ENCODE measurements at regions not wholly inside any gene's neighbourhood (a gene's known extent, or its start where the extent isn't known, plus 50 kb on each side); places are given as distances from the start of the nearest gene placed in this dataset.

- Histone ChIP-seq H3K9me1 (ENCODE audit: control insufficient read depth, insufficient read depth, low read length) (no peaks in the 10 kb centered on the region), H4K20me1 (replicated peaks; ENCODE audit: control insufficient read depth, insufficient read depth, low read length) (no peaks in the 10 kb centered on the region), H3K27ac (ENCODE audit: extremely low read depth, low read depth, low read length) (no peak overlapping the region), H3K36me3 (ENCODE audit: control insufficient read depth, insufficient read depth, low read length) (no peaks in the 10 kb centered on the region), H3K9me3 (replicated peaks; ENCODE audit: control insufficient read depth, insufficient read depth, low read depth, low read length) (no peaks in the 10 kb centered on the region), H3K4me1 (replicated peaks in 1 of 2; ENCODE audit: control insufficient read depth in 2 of 2, insufficient read depth in 2 of 2, low read length in 2 of 2) (no peaks in the 10 kb centered on the region), H3K79me2 (ENCODE audit: control insufficient read depth, insufficient read depth, low read length) (no peaks in the 10 kb centered on the region), H3K4me3 (no peak overlapping the region), H3K27me3 (ENCODE audit: control insufficient read depth in 2 of 2, insufficient read depth in 2 of 2, low read length in 2 of 2) (peaks cover 0 to 4% of the 10 kb centered on the region in 2 experiments; a peak in 1 of 5 replicates), H3K9ac (ENCODE audit: insufficient read depth in 1 of 2, low read depth in 2 of 2, low read length in 2 of 2) (no peak overlapping the region), H3K4me2 (ENCODE audit: insufficient read depth, low read length) (no peak overlapping the region), H2AFZ (ENCODE audit: low read depth, low read length) (no peak overlapping the region)
- intact Hi-C loops (cut with micrococcal nuclease) (no loop called here), in situ Hi-C loops (cut with MboI) (no loop called here)
- TF ChIP-seq, protein P1, sequence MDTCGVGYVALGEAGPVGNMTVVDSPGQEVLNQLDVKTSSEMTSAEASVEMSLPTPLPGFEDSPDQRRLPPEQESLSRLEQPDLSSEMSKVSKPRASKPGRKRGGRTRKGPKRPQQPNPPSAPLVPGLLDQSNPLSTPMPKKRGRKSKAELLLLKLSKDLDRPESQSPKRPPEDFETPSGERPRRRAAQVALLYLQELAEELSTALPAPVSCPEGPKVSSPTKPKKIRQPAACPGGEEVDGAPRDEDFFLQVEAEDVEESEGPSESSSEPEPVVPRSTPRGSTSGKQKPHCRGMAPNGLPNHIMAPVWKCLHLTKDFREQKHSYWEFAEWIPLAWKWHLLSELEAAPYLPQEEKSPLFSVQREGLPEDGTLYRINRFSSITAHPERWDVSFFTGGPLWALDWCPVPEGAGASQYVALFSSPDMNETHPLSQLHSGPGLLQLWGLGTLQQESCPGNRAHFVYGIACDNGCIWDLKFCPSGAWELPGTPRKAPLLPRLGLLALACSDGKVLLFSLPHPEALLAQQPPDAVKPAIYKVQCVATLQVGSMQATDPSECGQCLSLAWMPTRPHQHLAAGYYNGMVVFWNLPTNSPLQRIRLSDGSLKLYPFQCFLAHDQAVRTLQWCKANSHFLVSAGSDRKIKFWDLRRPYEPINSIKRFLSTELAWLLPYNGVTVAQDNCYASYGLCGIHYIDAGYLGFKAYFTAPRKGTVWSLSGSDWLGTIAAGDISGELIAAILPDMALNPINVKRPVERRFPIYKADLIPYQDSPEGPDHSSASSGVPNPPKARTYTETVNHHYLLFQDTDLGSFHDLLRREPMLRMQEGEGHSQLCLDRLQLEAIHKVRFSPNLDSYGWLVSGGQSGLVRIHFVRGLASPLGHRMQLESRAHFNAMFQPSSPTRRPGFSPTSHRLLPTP (IDR thresholded peaks at IDR 0.05; ENCODE audit: borderline replicate concordance, extremely low read depth, insufficient read length), result no peak
- TF ChIP-seq LCOR (CRISPR knock-in tag; IDR thresholded peaks at IDR 0.05) (no peak), ZNF586 (CRISPR knock-in tag; conservative IDR thresholded peaks at IDR 0.05) (no peak)
- BruUV-seq (replicated peaks), result no TSS peak
- ATAC-seq (no peak), FAIRE-seq (no peak), DNase-seq (ENCODE audit: extremely low read depth in 1 of 4, low spot score in 3 of 4) (no peak)
- ChIA-PET CTCF (ENCODE audit: low intra/inter-chr PET ratio) (no interaction called here), POLR2A (interaction anchor here (0.7 kb wide), 1 partner anchor 13 kb away, joined by 3 read pairs; no protein-coding TSS in a partner anchor)
- 0% methylated on average over 5 of the region's 5 CpGs for WGBS (ENCODE audit: insufficient coverage, low coverage, missing lambda C conversion rate)
These were observed 111.9 kb upstream of the HMGA2 start for GRCh38 chr12:65712260-65713004.
